HCT116 (cell line): ENCODE measurements at regions not wholly inside any gene's neighbourhood (a gene's known extent, or its start where the extent isn't known, plus 50 kb on each side); places are given as distances from the start of the nearest gene placed in this dataset.

Experiments
- ATAC-seq: fragments of 200-7000 bp; cut with Tn5 transposase; 2 replicates; pipeline ENCODE4 v1.9.1; 2020; ENCODE audit warnings: mild to moderate bottlenecking, moderate library complexity
- BruUV-seq: library from RNA; stranded (reverse); fragments of 400-500 nt; replicated peaks from 2 replicates; lab custom pipeline; 2021; lab: Mats Ljungman, UMichigan
- CTCF ChIA-PET: fragments of 300-600 bp; sonication (Branson Sonifier 250); formaldehyde crosslinking; loops from one replicate; lab custom pipeline; 2021; ENCODE audit warnings: antibody characterized with exemption; lab: Charles Lee
- POLR2A ChIA-PET: fragments of 300-600, 350-600 bp; sonication (Branson Sonifier 250); formaldehyde crosslinking; loops from one replicate; lab custom pipeline; 2021; ENCODE audit warnings: antibody characterized with exemption; lab: Charles Lee
- RAD21 ChIA-PET, 2 experiments: fragments of 300-600 bp; sonication (Branson Sonifier 250); formaldehyde crosslinking; loops; one replicate each; lab custom pipeline; 2023; ENCODE audit warnings: low total read pairs in 2 of 2; ENCODE audit not compliant: uncharacterized antibody in 2 of 2, unreplicated experiment in 2 of 2, low non-redundant PET in 1 of 2; lab: Charles Lee
- DNase-seq: peaks from one replicate; pipeline ENCODE4 v3.0.0-alpha.2; 2010; ENCODE audit warnings: low read depth, low spot score
- H2AFZ ChIP-seq: fragments of 200-600 bp; shearing (Covaris generic), sonication (generic); 2 replicates; pipeline ENCODE4 v1.6.1; 2017; ENCODE audit warnings: low read depth, mixed run types, mixed read lengths, antibody characterized with exemption, low read length; ENCODE audit not compliant: poor library complexity, severe bottlenecking
- H3K27ac ChIP-seq: 2 replicates; pipeline ENCODE4 v1.5.1; 2012; ENCODE audit warnings: low read depth, low read length
- H3K27me3 ChIP-seq: fragments of 200-600 bp; sonication (generic); 2 replicates; pipeline ENCODE4 v1.6.1; 2016; ENCODE audit warnings: mixed run types, low read length, mixed read lengths; ENCODE audit not compliant: insufficient read depth
- H3K36me3 ChIP-seq, 2 experiments: fragments of 200-500 bp in 1 of 2; fragments of 200-600 bp in 1 of 2; sonication (Bioruptor generic) in 1 of 2; sonication (generic) in 1 of 2; 2 replicates each; pipeline versions ENCODE4 v1.5.1 to v1.6.1; 2014 to 2016; ENCODE audit warnings: low read length in 2 of 2, inconsistent platforms in 1 of 2, mixed read lengths in 1 of 2, mixed run types in 1 of 2; ENCODE audit not compliant: insufficient read depth in 2 of 2, control insufficient read depth in 1 of 2
- H3K4me1 ChIP-seq, 2 experiments: fragments of 200-600 bp in 1 of 2; sonication (generic) in 1 of 2; 2 replicates each; pipeline versions ENCODE4 v1.5.1 to v1.6.1; 2012 to 2017; ENCODE audit warnings: low read length in 2 of 2, inconsistent platforms in 1 of 2, mild to moderate bottlenecking in 1 of 2, mixed read lengths in 1 of 2, mixed run types in 1 of 2, moderate library complexity in 1 of 2; ENCODE audit not compliant: insufficient read depth in 2 of 2, control insufficient read depth in 1 of 2
- H3K4me2 ChIP-seq: fragments of 200-600 bp; sonication (generic); 2 replicates; pipeline ENCODE4 v1.6.1; 2017; ENCODE audit warnings: mixed run types, low read length, mixed read lengths
- H3K4me3 ChIP-seq, 2 experiments: fragments of 200-600 bp in 1 of 2; sonication (generic) in 1 of 2; replicated peaks in 1 of 2; 2 replicates each; pipeline ENCODE4 v1.5.1; 2011 to 2016; ENCODE audit warnings: low read length in 2 of 2, control low read depth in 1 of 2, low read depth in 1 of 2, mild to moderate bottlenecking in 1 of 2, mixed read lengths in 1 of 2, mixed run types in 1 of 2
- H3K79me2 ChIP-seq: fragments of 200-600 bp; sonication (generic); 2 replicates; pipeline ENCODE4 v1.6.1; 2017; ENCODE audit warnings: mild to moderate bottlenecking, mixed run types, low read length, moderate library complexity, mixed read lengths; ENCODE audit not compliant: insufficient read depth
- H3K9ac ChIP-seq: fragments of 200-600 bp; sonication (generic); 2 replicates; pipeline ENCODE4 v1.6.1; 2016; ENCODE audit warnings: low read length, mixed read lengths
- H3K9me2 ChIP-seq: fragments of 200-600 bp; sonication (generic), shearing (Covaris generic); 2 replicates; pipeline ENCODE4 v1.6.1; 2017; ENCODE audit warnings: mixed run types, mild to moderate bottlenecking, moderate library complexity; ENCODE audit not compliant: insufficient read depth
- H3K9me3 ChIP-seq, 2 experiments: fragments of 200-500 bp in 1 of 2; fragments of 200-600 bp in 1 of 2; sonication (Bioruptor generic) in 1 of 2; sonication (generic) in 1 of 2; 2 replicates each; pipeline ENCODE4 v1.6.1; 2014 to 2017; ENCODE audit warnings: low read length in 2 of 2, mixed read lengths in 2 of 2, inconsistent platforms in 1 of 2, low read depth in 1 of 2, mild to moderate bottlenecking in 1 of 2, mixed run types in 1 of 2, moderate library complexity in 1 of 2; ENCODE audit not compliant: control insufficient read depth in 1 of 2, insufficient read depth in 1 of 2
- H4K20me1 ChIP-seq: fragments of 200-600 bp; sonication (generic), shearing (Covaris generic); 2 replicates; pipeline ENCODE4 v1.6.1; 2017; ENCODE audit warnings: mixed run types, mild to moderate bottlenecking, moderate library complexity; ENCODE audit not compliant: insufficient read depth
- CBX3 ChIP-seq: IDR thresholded peaks from 2 replicates; pipeline ENCODE4 v1.6.1; 2012; ENCODE audit warnings: low read depth
- CEBPB ChIP-seq: IDR thresholded peaks from 2 replicates; pipeline ENCODE4 v1.6.1; 2012; ENCODE audit warnings: low read depth
- EGR1 ChIP-seq: IDR thresholded peaks from 2 replicates; pipeline ENCODE4 v1.6.1; 2012; ENCODE audit warnings: low read depth
- ELF1 ChIP-seq: IDR thresholded peaks from 2 replicates; pipeline ENCODE4 v1.6.1; 2012; ENCODE audit warnings: low read depth, borderline replicate concordance
- EZH2 ChIP-seq: fragments of 200-600 bp; sonication (generic); IDR thresholded peaks from 2 replicates; pipeline ENCODE4 v1.6.1; 2017; ENCODE audit warnings: antibody characterized with exemption, mixed run types
- FOSL1 ChIP-seq: IDR thresholded peaks from 2 replicates; pipeline ENCODE4 v1.6.1; 2012; ENCODE audit warnings: low read depth
- JUND ChIP-seq: IDR thresholded peaks from 2 replicates; pipeline ENCODE4 v1.6.1; 2012
- MAX ChIP-seq: IDR thresholded peaks from 2 replicates; pipeline ENCODE4 v1.6.1; 2012
- POLR2A ChIP-seq: IDR thresholded peaks from 2 replicates; pipeline ENCODE4 v1.7.0; 2011; ENCODE audit warnings: borderline replicate concordance; ENCODE audit not compliant: insufficient read depth, insufficient read length; ENCODE audit errors: extremely low read depth
- REST ChIP-seq: IDR thresholded peaks from 2 replicates; pipeline ENCODE4 v1.6.1; 2012; ENCODE audit warnings: low read depth
- SIN3A ChIP-seq: IDR thresholded peaks from 2 replicates; pipeline ENCODE4 v1.6.1; 2012; ENCODE audit warnings: low read depth
- SP1 ChIP-seq: IDR thresholded peaks from 2 replicates; pipeline ENCODE4 v1.6.1; 2012; ENCODE audit warnings: low read depth
- SRF ChIP-seq: IDR thresholded peaks from 2 replicates; pipeline ENCODE4 v1.6.1; 2012; ENCODE audit warnings: low read depth
- TCF7L2 ChIP-seq: IDR thresholded peaks from 2 replicates; pipeline ENCODE4 v1.7.0; 2011; ENCODE audit warnings: borderline replicate concordance, inconsistent platforms; ENCODE audit not compliant: insufficient read depth, insufficient read length; ENCODE audit errors: extremely low read depth
- YY1 ChIP-seq: IDR thresholded peaks from 2 replicates; pipeline ENCODE4 v1.6.1; 2011; ENCODE audit warnings: low read length, low read depth, moderate library complexity, mild to moderate bottlenecking; ENCODE audit not compliant: insufficient replicate concordance; ENCODE audit errors: extremely low read depth
- ZBTB33 ChIP-seq: IDR thresholded peaks from 2 replicates; pipeline ENCODE4 v1.6.1; 2011; ENCODE audit warnings: mild to moderate bottlenecking, low read length, moderate library complexity; ENCODE audit not compliant: insufficient replicate concordance; ENCODE audit errors: extremely low read depth
- ZFX ChIP-seq: fragments of 450-650 bp; IDR thresholded peaks from 2 replicates; pipeline ENCODE4 v1.6.1; 2017
- ZNF274 ChIP-seq: fragments of 200-500 bp; sonication (Bioruptor generic); IDR thresholded peaks from 2 replicates; pipeline ENCODE4 v1.6.1; 2014; ENCODE audit warnings: mild to moderate bottlenecking, low read depth, low read length, inconsistent platforms
- intact Hi-C: fragments of 100-400 bp; cut with micrococcal nuclease; formaldehyde crosslinking; loops from 2 replicates; pipeline ENCODE4 v1.10.0; 2022

GRCh38 chr6:118719351-118720124 lies 68.1 kb upstream of the CEP85L start:
- DNase-seq (no peak), ATAC-seq (no peak)
- Histone ChIP-seq H3K36me3 (no peaks in the 10 kb centered on the region), H2AFZ (no peak overlapping the region), H3K79me2 (no peaks in the 10 kb centered on the region), H3K4me1 (no peaks in the 10 kb centered on the region), H3K4me2 (no peak overlapping the region), H3K27ac (no peak overlapping the region), H3K9me2 (no peaks in the 10 kb centered on the region), H3K4me3 (no peak overlapping the region), H3K9me3 (no peaks in the 10 kb centered on the region), H3K27me3 (no peaks in the 10 kb centered on the region), H4K20me1 (no peaks in the 10 kb centered on the region), H3K9ac (no peak overlapping the region)
- CTCF ChIA-PET, result no interaction called here
- intact Hi-C loops, result no loop called here
- POLR2A ChIA-PET, result no interaction called here
- BruUV-seq, result no TSS peak
- no peak for TF ChIP-seq ELF1
- TF ChIP-seq ZNF274, result no peak
- TF ChIP-seq MAX, result no peak
- TF ChIP-seq TCF7L2, result no peak
- TF ChIP-seq POLR2A, result no peak
- TF ChIP-seq JUND, result no peak
- no peak for TF ChIP-seq ZBTB33
- no peak for TF ChIP-seq EGR1
- no peak for TF ChIP-seq YY1
- TF ChIP-seq SRF, result no peak
- no peak for TF ChIP-seq REST
- no peak for TF ChIP-seq CEBPB
- TF ChIP-seq ZFX, result no peak
- no peak for TF ChIP-seq SP1
- no peak for TF ChIP-seq SIN3A
- TF ChIP-seq EZH2, result no peak
- no peak for TF ChIP-seq CBX3
- TF ChIP-seq FOSL1, result no peak
- RAD21 ChIA-PET, result no interaction called here
